Neural progenitor cell (in vitro differentiated cells): ENCODE measurements at regions not wholly inside any gene's neighbourhood (a gene's known extent, or its start where the extent isn't known, plus 50 kb on each side); places are given as distances from the start of the nearest gene placed in this dataset.

Experiments used
- CTCF ChIP-seq: fragments of 200-600 bp; sonication (generic); IDR thresholded peaks from 2 replicates; pipeline ENCODE4 v1.5.1; 2017; ENCODE audit warnings: antibody characterized with exemption, mild to moderate bottlenecking
- EZH2 ChIP-seq: fragments of 200-600 bp; sonication (generic); IDR thresholded peaks from 2 replicates; pipeline ENCODE4 v1.6.1; 2017; ENCODE audit warnings: antibody characterized with exemption, mild to moderate bottlenecking, moderate library complexity
- EZH2phosphoT487 ChIP-seq: fragments of 200-600 bp; sonication (generic); IDR thresholded peaks from 2 replicates; pipeline ENCODE4 v1.6.1; 2017; ENCODE audit warnings: antibody characterized with exemption

DNA sequence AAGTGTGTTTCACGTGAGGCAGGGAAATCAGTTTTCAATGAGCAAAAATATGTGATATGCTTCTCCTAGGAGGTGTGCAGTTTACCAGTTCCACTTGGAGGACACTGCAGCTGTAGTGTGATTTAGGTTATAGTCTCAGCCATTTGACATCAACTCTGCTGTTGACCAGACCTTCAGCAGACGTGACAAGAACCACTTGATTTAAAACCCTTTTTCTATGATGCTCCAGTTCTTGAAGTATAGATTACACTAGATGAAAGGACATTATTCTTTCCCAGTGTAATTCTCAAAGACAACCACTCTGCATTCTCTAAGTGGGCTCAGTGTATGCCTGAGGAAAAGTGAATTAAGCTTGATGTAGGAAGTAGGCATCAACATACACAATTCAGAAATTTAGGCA is 480.8 kb downstream of the TBC1D32 start:
- no peak for TF ChIP-seq CTCF
- no peak for TF ChIP-seq EZH2phosphoT487
- TF ChIP-seq EZH2, result no peak
